BLaER1 (cell line): ENCODE measurements at regions not wholly inside any gene's neighbourhood (a gene's known extent, or its start where the extent isn't known, plus 50 kb on each side); places are given as distances from the start of the nearest gene placed in this dataset.

Experiments used
- H3K27ac ChIP-seq: shearing (Covaris generic); formaldehyde crosslinking; 2 replicates; pipeline ENCODE4 v1.8.1; 2022
- H3K27me3 ChIP-seq: shearing (Covaris generic); formaldehyde crosslinking; 2 replicates; pipeline ENCODE4 v1.8.1; 2022
- H3K36me3 ChIP-seq: shearing (Covaris generic); formaldehyde crosslinking; 2 replicates; pipeline ENCODE4 v1.8.1; 2022
- H3K4me1 ChIP-seq: shearing (Covaris generic); formaldehyde crosslinking; 2 replicates; pipeline ENCODE4 v1.8.1; 2022
- H3K4me2 ChIP-seq: shearing (Covaris generic); formaldehyde crosslinking; 2 replicates; pipeline ENCODE4 v1.8.1; 2022
- H3K4me3 ChIP-seq: shearing (Covaris generic); formaldehyde crosslinking; 2 replicates; pipeline ENCODE4 v1.8.1; 2022
- H3K9ac ChIP-seq: shearing (Covaris generic); formaldehyde crosslinking; 2 replicates; pipeline ENCODE4 v1.8.1; 2022
- H3K9me3 ChIP-seq: shearing (Covaris generic); formaldehyde crosslinking; 2 replicates; pipeline ENCODE4 v1.8.1; 2022
- H4K20me1 ChIP-seq: shearing (Covaris generic); formaldehyde crosslinking; 2 replicates; pipeline ENCODE4 v1.8.1; 2022
- Cebpa-rat ChIP-seq: shearing (Covaris generic); IDR thresholded peaks from 2 replicates; pipeline ENCODE4 v1.8.1; 2022

DNA sequence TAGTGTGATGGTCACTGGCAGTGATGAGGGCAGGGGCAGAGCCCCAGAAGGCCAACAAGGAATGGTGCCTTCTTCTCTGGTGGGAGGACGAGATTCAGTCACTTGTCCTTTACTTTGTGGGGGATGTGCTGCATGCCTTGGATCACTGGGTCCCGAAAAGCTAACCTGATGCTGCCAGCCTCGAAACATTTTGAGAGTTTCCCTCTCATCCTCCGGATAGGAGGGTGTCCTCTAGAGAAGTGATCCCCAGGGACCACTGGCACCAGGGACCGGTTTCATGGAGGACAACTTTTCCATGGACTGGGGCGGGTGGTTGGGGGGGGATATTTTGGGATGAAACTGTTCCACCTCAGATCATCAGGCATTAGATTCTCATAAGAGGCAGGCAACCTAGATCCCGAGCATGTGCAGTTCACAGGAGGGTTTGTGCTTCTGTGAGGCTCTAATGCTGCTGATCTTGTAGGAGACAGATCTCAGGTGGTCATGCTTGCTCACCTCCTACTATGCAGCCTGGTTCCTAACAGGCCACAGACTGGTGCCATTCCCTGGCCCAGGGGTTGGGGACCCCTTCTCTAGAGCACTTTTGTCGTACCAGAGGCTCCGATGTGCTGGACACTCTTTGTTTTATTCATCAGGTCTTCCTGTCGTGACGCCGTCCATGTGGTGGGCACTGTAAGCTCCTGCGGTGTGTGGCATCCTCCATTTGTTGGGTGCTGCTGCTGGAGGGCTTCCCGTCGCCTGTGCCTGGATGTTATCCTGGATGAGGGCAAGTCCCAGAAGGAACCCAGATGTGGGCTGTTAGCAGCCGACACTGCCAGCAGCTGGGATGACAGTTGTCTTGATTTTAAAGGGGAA, 68.5 kb upstream of the HDAC4 start:
- Histone ChIP-seq H3K27me3 (no peaks in the 10 kb centered on the region), H3K27ac (no peak overlapping the region), H3K4me3 (no peak overlapping the region), H3K36me3 (no peaks in the 10 kb centered on the region), H3K9me3 (peaks cover 16% of the 10 kb centered on the region), H3K4me1 (peaks cover 31% of the 10 kb centered on the region), H4K20me1 (no peaks in the 10 kb centered on the region), H3K4me2 (no peak overlapping the region), H3K9ac (no peak overlapping the region)
- no peak for TF ChIP-seq Cebpa-rat

DNA sequence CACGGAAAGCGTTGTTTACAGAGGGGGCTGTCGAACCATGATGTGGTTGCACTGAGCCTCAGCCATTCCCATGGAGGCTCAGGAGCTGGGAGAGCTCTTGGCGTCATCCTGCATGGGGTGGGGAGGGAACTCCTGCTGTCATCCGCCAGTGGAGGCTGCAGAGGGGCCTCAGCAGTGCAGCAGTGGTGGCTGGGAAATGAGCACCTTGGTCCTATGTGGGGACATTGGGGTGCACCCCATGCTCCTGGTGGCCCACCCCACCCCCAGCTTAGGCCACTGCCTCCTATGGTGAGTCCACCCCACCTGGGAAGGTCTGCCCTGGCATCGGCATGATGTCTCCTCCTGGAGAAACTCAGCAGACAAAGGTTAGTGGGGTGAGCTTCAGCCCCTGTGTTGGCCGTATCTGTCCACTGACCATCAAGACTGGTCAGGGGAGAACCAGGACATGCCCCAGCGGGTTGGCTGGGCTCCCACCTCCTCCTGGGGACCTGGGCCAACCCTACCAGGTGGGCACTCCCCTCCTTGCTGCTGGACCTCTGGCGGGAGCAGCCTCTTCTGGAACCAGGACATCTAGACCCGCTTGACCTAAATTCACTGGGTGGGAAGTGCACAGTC, 67.8 kb upstream of the HDAC4 start:
- no peaks in the 10 kb centered on the region for H3K36me3 ChIP-seq
- no peak for TF ChIP-seq Cebpa-rat
- no peak overlapping the region for H3K4me2 ChIP-seq

DNA sequence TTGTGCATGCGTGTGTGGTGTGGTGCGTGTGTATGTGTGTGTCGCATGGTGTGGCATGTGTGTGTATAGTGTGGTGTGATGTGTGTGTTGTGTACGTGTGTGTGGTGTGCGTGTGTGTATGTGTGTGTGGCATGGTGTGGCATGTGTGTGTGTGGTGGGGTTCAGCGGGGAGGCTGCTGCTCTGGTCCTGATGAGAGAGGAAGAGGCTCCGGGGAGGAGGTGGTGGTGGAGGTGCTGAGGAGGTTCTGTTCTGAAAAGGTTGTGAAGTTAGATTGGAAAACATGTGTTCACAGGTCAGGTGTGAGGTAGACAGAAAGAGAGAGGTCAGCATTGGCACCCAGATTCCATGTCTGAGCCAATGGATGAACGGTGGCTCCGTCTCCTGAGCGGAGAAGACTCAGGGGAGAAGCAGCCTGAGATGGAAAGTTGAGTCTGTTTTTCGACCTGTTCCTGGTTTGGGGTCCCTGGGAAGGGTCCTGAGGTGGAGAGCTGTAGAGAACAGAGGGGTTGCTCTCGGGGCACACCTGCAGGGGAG, 67.2 kb upstream of the HDAC4 start:
- no peak overlapping the region for H3K27ac ChIP-seq
- no peak overlapping the region for H3K9ac ChIP-seq
- TF ChIP-seq Cebpa-rat, result no peak
- no peaks in the 10 kb centered on the region for H4K20me1 ChIP-seq
- peaks cover 44% of the 10 kb centered on the region for H3K4me1 ChIP-seq
- H3K36me3 ChIP-seq, result no peaks in the 10 kb centered on the region
- H3K9me3 ChIP-seq, result peaks cover 16% of the 10 kb centered on the region
- no peaks in the 10 kb centered on the region for H3K27me3 ChIP-seq
- H3K4me2 ChIP-seq, result no peak overlapping the region
- H3K4me3 ChIP-seq, result no peak overlapping the region

More for the DNA sequence above, 67.8 kb upstream of the HDAC4 start:
- H3K9me3 ChIP-seq, result peaks cover 16% of the 10 kb centered on the region
- no peak overlapping the region for H3K9ac ChIP-seq
- H3K4me3 ChIP-seq, result no peak overlapping the region
- H3K27ac ChIP-seq, result no peak overlapping the region
- H3K27me3 ChIP-seq, result no peaks in the 10 kb centered on the region
- no peaks in the 10 kb centered on the region for H4K20me1 ChIP-seq
- H3K4me1 ChIP-seq, result peaks cover 38% of the 10 kb centered on the region

DNA sequence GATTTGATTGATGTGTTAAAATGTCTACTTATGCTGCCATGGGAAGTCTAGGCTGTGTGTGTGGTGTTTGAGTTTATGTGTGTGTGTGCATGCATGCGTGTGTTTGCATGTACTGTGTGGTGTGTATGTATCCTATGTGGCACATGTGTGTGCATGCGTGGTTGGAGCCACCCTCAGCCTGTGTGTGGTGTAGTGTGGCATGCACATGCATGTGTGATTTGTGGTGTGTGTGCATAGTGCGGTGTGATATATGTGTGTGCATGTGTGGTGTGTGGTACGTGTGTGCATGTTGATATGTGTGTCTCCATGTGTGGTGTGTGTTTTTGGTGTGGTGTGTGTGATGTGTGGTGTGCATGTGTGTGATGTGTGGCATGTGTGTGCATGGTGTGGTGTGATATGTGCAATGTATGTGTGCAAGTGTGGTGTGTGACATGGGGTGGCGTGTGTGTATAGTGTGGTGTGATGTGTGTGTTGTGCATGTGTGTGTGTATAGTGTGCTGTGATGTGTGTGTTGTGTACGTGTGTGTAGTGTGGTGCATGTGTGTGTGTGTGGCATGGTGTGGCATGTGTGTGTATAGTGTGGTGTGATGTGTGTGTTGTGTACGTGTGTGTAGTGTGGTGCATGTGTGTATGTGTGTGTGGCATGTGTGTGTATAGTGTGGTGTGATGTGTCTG, 66.6 kb upstream of the HDAC4 start:
- H3K27ac ChIP-seq, result no peak overlapping the region
- no peak for TF ChIP-seq Cebpa-rat
- no peaks in the 10 kb centered on the region for H4K20me1 ChIP-seq
- H3K9ac ChIP-seq, result no peak overlapping the region
- no peaks in the 10 kb centered on the region for H3K36me3 ChIP-seq
- H3K27me3 ChIP-seq, result no peaks in the 10 kb centered on the region
- H3K9me3 ChIP-seq, result peaks cover 16% of the 10 kb centered on the region
- H3K4me2 ChIP-seq, result no peak overlapping the region
- H3K4me1 ChIP-seq, result peaks cover 50% of the 10 kb centered on the region
- H3K4me3 ChIP-seq, result no peak overlapping the region

DNA sequence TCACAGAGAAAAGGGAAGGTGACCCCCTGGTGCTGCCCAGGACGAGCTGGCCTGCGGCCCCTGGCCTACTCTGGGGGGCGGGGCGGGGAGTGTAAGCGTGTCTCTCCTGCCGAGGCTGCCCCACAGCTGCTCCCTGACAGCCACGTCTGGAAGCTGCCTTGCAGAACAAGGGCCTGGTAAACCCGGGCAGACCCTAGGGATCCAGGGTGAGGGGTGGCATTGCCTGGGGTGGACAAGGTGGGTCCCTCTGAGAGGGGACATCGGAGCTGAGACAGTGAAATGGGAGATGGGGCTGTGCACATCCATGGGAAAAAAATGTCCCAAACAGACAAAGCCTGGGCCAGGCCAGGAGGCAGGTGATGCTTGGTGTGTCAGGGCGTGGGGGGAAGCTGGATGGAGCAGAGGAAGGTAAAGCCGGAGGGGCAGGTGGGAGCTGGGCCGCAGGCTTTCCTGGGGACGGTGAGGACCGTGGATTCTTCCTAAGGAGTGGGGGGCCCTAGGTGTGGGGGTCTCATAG, 66.0 kb upstream of the HDAC4 start:
- Histone ChIP-seq H3K27me3 (no peaks in the 10 kb centered on the region), H3K27ac (no peak overlapping the region), H3K9ac (no peak overlapping the region), H3K4me1 (peaks cover 50% of the 10 kb centered on the region), H3K36me3 (no peaks in the 10 kb centered on the region), H4K20me1 (no peaks in the 10 kb centered on the region), H3K4me2 (peak overlapping the region; percentile 84), H3K4me3 (no peak overlapping the region), H3K9me3 (peaks cover 16% of the 10 kb centered on the region)
- TF ChIP-seq Cebpa-rat, result no peak

DNA sequence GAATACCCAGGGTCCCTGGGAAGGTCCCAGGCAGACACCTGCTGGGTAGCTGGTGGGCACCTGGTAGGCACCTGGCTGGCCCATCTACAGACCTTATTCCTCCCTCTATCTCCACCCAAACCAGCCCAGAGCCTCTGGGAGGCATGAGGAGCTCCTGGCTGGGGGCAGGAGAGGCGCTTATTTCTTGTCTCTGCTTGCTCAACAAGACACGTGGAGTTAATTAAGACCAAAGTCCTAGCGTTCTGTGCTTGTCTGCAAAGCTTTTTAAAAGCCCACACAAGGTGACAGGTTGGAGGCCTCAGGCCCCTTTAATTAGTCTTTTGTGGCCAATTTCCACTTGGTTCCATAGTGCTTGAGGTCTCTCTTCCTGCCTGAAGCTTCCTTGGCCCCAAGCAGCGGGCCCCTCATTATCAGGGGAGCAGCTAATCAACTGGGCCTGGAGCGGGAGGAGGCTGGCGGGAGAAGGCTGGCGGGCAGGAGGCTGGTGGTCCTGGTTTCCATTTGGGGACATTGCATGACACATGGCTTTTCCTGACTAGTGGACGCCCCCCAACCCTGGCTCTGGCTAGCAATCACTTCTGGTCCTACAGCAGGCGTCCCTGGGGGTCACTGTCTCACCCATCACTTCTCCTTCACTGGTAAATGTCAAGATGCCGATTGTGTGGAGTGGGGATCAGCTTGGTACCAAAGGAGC, 65.4 kb upstream of the HDAC4 start:
- TF ChIP-seq Cebpa-rat, result no peak
- peak overlapping the region; percentile 84 for H3K4me2 ChIP-seq
- no peak overlapping the region; the same call in 1 of the 2 replicates for H3K27ac ChIP-seq
- H3K9me3 ChIP-seq, result peaks cover 16% of the 10 kb centered on the region
- no peak overlapping the region for H3K9ac ChIP-seq
- no peaks in the 10 kb centered on the region for H4K20me1 ChIP-seq
- H3K4me1 ChIP-seq, result peaks cover 50% of the 10 kb centered on the region
- no peaks in the 10 kb centered on the region for H3K36me3 ChIP-seq
- no peak overlapping the region for H3K4me3 ChIP-seq
- no peaks in the 10 kb centered on the region for H3K27me3 ChIP-seq

DNA sequence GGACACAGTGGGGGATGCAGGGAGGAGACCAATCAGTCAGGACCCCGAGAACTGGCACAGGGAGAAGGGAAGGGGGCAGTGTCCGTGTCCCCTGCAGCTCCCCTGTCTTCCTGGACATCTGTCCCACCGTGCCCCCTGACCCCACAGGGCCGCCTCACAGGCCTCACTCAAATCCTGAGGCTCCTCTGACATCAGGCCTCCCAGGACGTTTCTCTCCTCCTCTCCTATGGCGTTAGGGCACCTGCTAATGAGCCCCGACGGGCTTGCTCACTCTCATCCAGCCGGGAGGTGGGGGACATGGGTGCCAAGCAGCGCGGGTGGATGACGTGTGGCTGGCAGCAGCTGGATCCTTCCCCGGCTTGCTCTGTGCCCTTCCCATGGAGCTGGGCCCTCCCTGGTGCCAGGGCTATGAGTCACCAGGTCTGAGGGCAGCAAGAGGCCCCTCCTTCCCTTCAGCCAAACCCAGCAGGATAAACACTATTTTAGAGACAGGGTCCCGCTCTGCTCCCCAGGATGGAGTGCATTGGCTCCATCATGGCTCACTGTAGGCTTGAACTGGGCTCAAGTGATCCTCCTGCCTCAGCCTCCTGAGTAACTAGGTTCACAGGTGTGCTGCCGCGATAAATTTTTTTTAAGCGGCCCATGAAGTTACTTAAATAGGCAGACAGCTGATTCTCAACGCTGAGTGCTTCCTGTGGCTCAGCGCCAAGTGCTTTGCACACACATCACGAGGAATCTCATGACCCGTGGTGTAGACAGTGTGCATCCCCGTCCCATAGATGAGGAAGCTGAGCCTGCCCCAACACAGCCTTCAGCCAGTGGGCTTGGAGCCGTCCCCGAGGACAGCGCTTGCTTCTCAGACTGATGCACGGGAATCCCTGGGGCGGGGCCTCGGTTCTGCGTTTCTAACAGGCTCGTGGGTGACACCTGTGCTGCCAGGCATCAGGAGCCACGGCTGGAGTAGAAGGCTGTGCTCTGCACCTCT, 64.5 kb upstream of the HDAC4 start:
- H3K9me3 ChIP-seq, result peaks cover 16% of the 10 kb centered on the region
- no peaks in the 10 kb centered on the region for H4K20me1 ChIP-seq
- no peaks in the 10 kb centered on the region for H3K27me3 ChIP-seq
- peaks cover 45% of the 10 kb centered on the region for H3K4me1 ChIP-seq
- peak overlapping the region; percentile 63 for H3K27ac ChIP-seq
- H3K4me3 ChIP-seq, result no peak overlapping the region
- H3K36me3 ChIP-seq, result no peaks in the 10 kb centered on the region
- H3K9ac ChIP-seq, result no peak overlapping the region
- peak overlapping the region; percentile 84 for H3K4me2 ChIP-seq
- TF ChIP-seq Cebpa-rat, result no peak

DNA sequence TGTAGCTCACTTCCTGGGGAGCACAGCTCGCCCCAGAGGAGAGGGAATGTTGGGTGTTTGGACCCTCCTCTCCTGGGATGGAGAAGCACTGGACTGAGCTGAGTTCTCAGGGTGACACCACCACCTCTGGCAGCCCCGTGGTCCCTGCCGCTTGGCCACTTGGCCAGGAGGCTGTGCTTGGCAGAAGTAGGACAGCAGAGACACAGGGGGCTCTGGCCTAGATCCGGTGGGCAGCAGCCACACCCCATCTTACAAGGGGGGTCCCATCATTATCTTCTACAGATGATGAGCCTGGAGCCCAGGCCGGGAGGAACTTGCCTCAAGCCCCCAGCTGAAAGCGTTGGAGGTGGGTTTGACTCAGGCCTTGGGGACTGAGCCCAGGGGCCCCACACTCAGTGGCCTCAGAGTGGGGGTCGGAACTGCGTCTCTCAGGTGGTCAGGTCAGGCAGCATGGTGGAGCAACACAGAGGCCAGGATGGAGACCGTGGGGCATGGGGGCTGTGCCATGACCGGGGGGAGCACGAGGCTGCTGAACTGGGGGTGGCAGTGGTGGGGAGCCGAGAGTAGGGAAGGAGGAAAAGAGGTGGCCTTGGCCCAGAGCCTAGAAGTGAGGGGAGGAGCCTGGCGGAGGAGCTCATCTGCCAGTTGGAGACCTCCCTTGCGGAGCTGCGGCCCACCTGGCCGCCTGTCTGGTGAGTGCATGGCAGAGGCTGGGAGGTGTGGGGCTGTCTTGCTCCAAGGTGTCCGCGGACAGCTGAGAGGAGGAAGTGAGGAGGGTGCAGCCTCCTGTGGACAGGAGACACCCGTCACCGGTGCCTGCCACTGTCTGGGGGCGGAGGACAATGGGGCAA, 63.6 kb upstream of the HDAC4 start:
- Histone ChIP-seq H3K4me3 (no peak overlapping the region), H3K9me3 (peaks cover 10% of the 10 kb centered on the region), H3K27ac (peak overlapping the region; percentile 63), H4K20me1 (no peaks in the 10 kb centered on the region), H3K4me2 (peak overlapping the region; percentile 84), H3K36me3 (no peaks in the 10 kb centered on the region), H3K27me3 (no peaks in the 10 kb centered on the region), H3K4me1 (peaks cover 45% of the 10 kb centered on the region), H3K9ac (no peak overlapping the region)
- TF ChIP-seq Cebpa-rat, result no peak
